ENCODE measurements at regions not wholly inside any gene's neighbourhood (a gene's known extent, or its start where the extent isn't known, plus 50 kb on each side); places are given as distances from the start of the nearest gene placed in this dataset.
"Not testable (repeated sequence)": the region's sequence is repeated elsewhere in the genome, so short reads cannot be mapped to it uniquely, and the experiment has no call there.

DNA sequence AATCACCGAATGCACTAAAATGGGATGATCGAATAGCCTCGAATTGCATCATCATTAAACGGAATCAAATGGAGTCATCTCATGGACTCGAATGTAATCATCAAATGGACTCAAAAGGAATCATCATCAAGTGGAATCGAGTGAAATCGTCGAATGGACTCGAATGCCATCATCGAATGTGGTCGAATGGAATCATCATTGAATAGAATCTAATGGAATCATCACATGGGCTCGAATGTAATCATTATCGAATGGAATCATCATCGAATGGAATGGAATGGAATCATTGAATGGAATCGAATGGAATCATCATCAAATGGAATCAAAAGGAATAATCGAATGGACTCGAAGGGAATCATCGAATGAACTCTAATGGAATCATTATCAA lies 224.3 kb downstream of the SHCBP1 start:
- H3K4me3 Mint-ChIP-seq: not testable (repeated sequence)

GRCh38 chr16:46396131-46396882 lies 224.9 kb downstream of the SHCBP1 start:
- H3K27ac ChIP-seq (ENCODE audit: low read depth in 1 of 2, low read length in 2 of 2); H3K27me3 ChIP-seq (ENCODE audit: control insufficient read depth in 2 of 2, insufficient read depth in 2 of 2, low read length in 2 of 2); H3K36me3 Mint-ChIP-seq; H3K4me3 Mint-ChIP-seq; intact Hi-C loops (cut with micrococcal nuclease); H3K27ac Mint-ChIP-seq; H3K27me3 Mint-ChIP-seq (ENCODE audit: low read depth in 3 of 3); H3K36me3 ChIP-seq (replicated peaks in 1 of 2; ENCODE audit: control insufficient read depth in 1 of 2, insufficient read depth in 2 of 2, low read length in 2 of 2); H3K9ac ChIP-seq (ENCODE audit: insufficient read depth, low read length, poor library complexity, severe bottlenecking); H3K4me1 Mint-ChIP-seq; H3K79me2 ChIP-seq (ENCODE audit: insufficient read depth, low read length); H2AFZ ChIP-seq (ENCODE audit: insufficient read depth, low read depth, low read length, poor library complexity, severe bottlenecking); H4K20me1 ChIP-seq (ENCODE audit: insufficient read depth, low read length); H3K4me2 ChIP-seq (replicated peaks; ENCODE audit: extremely low read depth, low read length, poor library complexity, severe bottlenecking); H3K4me1 ChIP-seq (ENCODE audit: control insufficient read depth in 1 of 2, insufficient read depth in 2 of 2, low read length in 2 of 2); H3K4me3 ChIP-seq (replicated peaks in 1 of 3; ENCODE audit: low read depth in 2 of 3, low read length in 3 of 3): not testable (repeated sequence)
- DNase-seq: peak; percentile 1 to 8 (median 7)
- peaks cover 3 to 15% (median 5%) of the 10 kb centered on the region in 7 donors for H3K9me3 Mint-ChIP-seq
- H3K9me3 ChIP-seq (replicated peaks in 1 of 2; ENCODE audit: control insufficient read depth in 1 of 2, insufficient read depth in 1 of 2, low read length in 2 of 2): peaks cover 0 to 16% of the 10 kb centered on the region in 2 donors
- WGBS (ENCODE audit: insufficient coverage): 75% methylated on average over 31 of the region's 31 CpGs

More for the DNA sequence above, 224.3 kb downstream of the SHCBP1 start:
- H3K79me2 ChIP-seq (ENCODE audit: insufficient read depth, low read length); H3K4me1 Mint-ChIP-seq; H3K4me3 ChIP-seq (replicated peaks in 1 of 3; ENCODE audit: low read depth in 2 of 3, low read length in 3 of 3); intact Hi-C loops (cut with micrococcal nuclease); H4K20me1 ChIP-seq (ENCODE audit: insufficient read depth, low read length); H2AFZ ChIP-seq (ENCODE audit: insufficient read depth, low read depth, low read length, poor library complexity, severe bottlenecking); H3K4me1 ChIP-seq (ENCODE audit: control insufficient read depth in 1 of 2, insufficient read depth in 2 of 2, low read length in 2 of 2); H3K4me2 ChIP-seq (replicated peaks; ENCODE audit: extremely low read depth, low read length, poor library complexity, severe bottlenecking); H3K36me3 Mint-ChIP-seq; H3K27me3 Mint-ChIP-seq (ENCODE audit: low read depth in 3 of 3); H3K36me3 ChIP-seq (replicated peaks in 1 of 2; ENCODE audit: control insufficient read depth in 1 of 2, insufficient read depth in 2 of 2, low read length in 2 of 2); H3K27me3 ChIP-seq (ENCODE audit: control insufficient read depth in 2 of 2, insufficient read depth in 2 of 2, low read length in 2 of 2); H3K27ac Mint-ChIP-seq; H3K27ac ChIP-seq (ENCODE audit: low read depth in 1 of 2, low read length in 2 of 2); H3K9ac ChIP-seq (ENCODE audit: insufficient read depth, low read length, poor library complexity, severe bottlenecking); DNase-seq: not testable (repeated sequence)
- H3K9me3 Mint-ChIP-seq: peaks cover 3 to 13% (median 5%) of the 10 kb centered on the region in 7 donors
- H3K9me3 ChIP-seq (replicated peaks in 1 of 2; ENCODE audit: control insufficient read depth in 1 of 2, insufficient read depth in 1 of 2, low read length in 2 of 2): peaks cover 0 to 16% of the 10 kb centered on the region in 2 donors
- 67% methylated on average over 14 of the region's 18 CpGs for WGBS (ENCODE audit: insufficient coverage)

DNA sequence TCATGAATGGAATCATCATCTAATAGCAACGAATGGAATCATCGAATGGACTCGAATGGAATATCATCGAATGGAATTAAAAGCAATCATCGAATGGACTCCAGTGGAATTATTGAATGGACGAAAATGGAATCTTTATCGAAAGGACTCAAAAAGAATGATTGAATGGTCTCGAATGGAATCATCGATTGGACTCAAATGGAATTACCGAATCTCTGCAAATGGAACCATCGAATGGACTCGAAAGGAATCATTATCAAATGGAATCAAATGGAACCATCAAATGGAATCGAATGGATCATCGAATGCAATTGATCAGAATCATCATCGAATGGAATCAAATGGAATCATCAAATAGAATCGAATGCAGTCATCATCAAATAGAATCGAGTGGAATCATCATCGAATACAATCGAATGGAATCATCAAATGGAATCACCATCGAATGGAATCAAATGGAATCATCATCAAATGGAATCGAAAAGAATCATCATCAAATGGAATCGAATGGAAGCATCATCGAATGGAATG lies 225.7 kb downstream of the SHCBP1 start:
- H3K4me1 Mint-ChIP-seq: not testable (repeated sequence)
- DNase-seq: peak; percentile 1 to 16 (median 13)

DNA sequence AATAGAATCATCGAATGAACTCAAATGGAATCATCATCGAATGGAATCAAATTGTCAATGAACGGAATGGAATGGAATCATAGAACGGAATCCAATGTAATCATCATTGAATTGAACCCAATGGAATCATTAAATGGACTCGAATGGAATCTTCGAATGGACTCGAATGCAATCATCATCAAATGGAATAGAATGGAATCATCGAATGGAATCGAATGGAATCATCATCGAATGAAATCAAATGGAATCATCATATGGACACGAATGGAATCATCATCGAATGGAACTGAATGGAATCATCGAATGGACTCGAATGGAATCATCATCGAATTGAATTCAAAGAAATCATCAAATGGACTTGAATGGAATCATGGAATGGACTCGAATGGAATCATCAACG lies 226.2 kb downstream of the SHCBP1 start:
- 81% methylated on average over 15 of the region's 17 CpGs for WGBS (ENCODE audit: insufficient coverage)
- H3K4me1 Mint-ChIP-seq; H3K27me3 ChIP-seq (ENCODE audit: control insufficient read depth in 2 of 2, insufficient read depth in 2 of 2, low read length in 2 of 2); intact Hi-C loops (cut with micrococcal nuclease); H3K4me1 ChIP-seq (ENCODE audit: control insufficient read depth in 1 of 2, insufficient read depth in 2 of 2, low read length in 2 of 2); H3K36me3 ChIP-seq (replicated peaks in 1 of 2; ENCODE audit: control insufficient read depth in 1 of 2, insufficient read depth in 2 of 2, low read length in 2 of 2); H3K27me3 Mint-ChIP-seq (ENCODE audit: low read depth in 3 of 3); H3K4me2 ChIP-seq (replicated peaks; ENCODE audit: extremely low read depth, low read length, poor library complexity, severe bottlenecking); H4K20me1 ChIP-seq (ENCODE audit: insufficient read depth, low read length); H3K27ac ChIP-seq (ENCODE audit: low read depth in 1 of 2, low read length in 2 of 2); H3K79me2 ChIP-seq (ENCODE audit: insufficient read depth, low read length); H3K4me3 Mint-ChIP-seq; H3K36me3 Mint-ChIP-seq; H3K9ac ChIP-seq (ENCODE audit: insufficient read depth, low read length, poor library complexity, severe bottlenecking); H3K27ac Mint-ChIP-seq; H3K4me3 ChIP-seq (replicated peaks in 1 of 3; ENCODE audit: low read depth in 2 of 3, low read length in 3 of 3); H2AFZ ChIP-seq (ENCODE audit: insufficient read depth, low read depth, low read length, poor library complexity, severe bottlenecking): not testable (repeated sequence)
- peaks cover 5 to 19% (median 8%) of the 10 kb centered on the region in 7 donors for H3K9me3 Mint-ChIP-seq
- H3K9me3 ChIP-seq (replicated peaks in 1 of 2; ENCODE audit: control insufficient read depth in 1 of 2, insufficient read depth in 1 of 2, low read length in 2 of 2): peaks cover 0 to 16% of the 10 kb centered on the region in 2 donors
- DNase-seq: peak in 2 of 3 donors; percentile 3 to 5

More for the DNA sequence above, 225.7 kb downstream of the SHCBP1 start:
- peaks cover 5 to 19% (median 8%) of the 10 kb centered on the region in 7 donors for H3K9me3 Mint-ChIP-seq
- H3K36me3 Mint-ChIP-seq; H3K27ac ChIP-seq (ENCODE audit: low read depth in 1 of 2, low read length in 2 of 2); H3K4me2 ChIP-seq (replicated peaks; ENCODE audit: extremely low read depth, low read length, poor library complexity, severe bottlenecking); H3K4me3 Mint-ChIP-seq; H3K79me2 ChIP-seq (ENCODE audit: insufficient read depth, low read length); H3K4me1 ChIP-seq (ENCODE audit: control insufficient read depth in 1 of 2, insufficient read depth in 2 of 2, low read length in 2 of 2); H3K36me3 ChIP-seq (replicated peaks in 1 of 2; ENCODE audit: control insufficient read depth in 1 of 2, insufficient read depth in 2 of 2, low read length in 2 of 2); H3K4me3 ChIP-seq (replicated peaks in 1 of 3; ENCODE audit: low read depth in 2 of 3, low read length in 3 of 3); H3K27me3 Mint-ChIP-seq (ENCODE audit: low read depth in 3 of 3); H2AFZ ChIP-seq (ENCODE audit: insufficient read depth, low read depth, low read length, poor library complexity, severe bottlenecking); H4K20me1 ChIP-seq (ENCODE audit: insufficient read depth, low read length); H3K9ac ChIP-seq (ENCODE audit: insufficient read depth, low read length, poor library complexity, severe bottlenecking); intact Hi-C loops (cut with micrococcal nuclease); H3K27ac Mint-ChIP-seq; H3K27me3 ChIP-seq (ENCODE audit: control insufficient read depth in 2 of 2, insufficient read depth in 2 of 2, low read length in 2 of 2): not testable (repeated sequence)
- WGBS (ENCODE audit: insufficient coverage): 81% methylated on average over 23 of the region's 23 CpGs
- H3K9me3 ChIP-seq (replicated peaks in 1 of 2; ENCODE audit: control insufficient read depth in 1 of 2, insufficient read depth in 1 of 2, low read length in 2 of 2): peaks cover 0 to 16% of the 10 kb centered on the region in 2 donors

Measured in CD14-positive monocyte (primary cell).